ENCODE measurements at regions not wholly inside any gene's neighbourhood (a gene's known extent, or its start where the extent isn't known, plus 50 kb on each side); places are given as distances from the start of the nearest gene placed in this dataset.

DNA sequence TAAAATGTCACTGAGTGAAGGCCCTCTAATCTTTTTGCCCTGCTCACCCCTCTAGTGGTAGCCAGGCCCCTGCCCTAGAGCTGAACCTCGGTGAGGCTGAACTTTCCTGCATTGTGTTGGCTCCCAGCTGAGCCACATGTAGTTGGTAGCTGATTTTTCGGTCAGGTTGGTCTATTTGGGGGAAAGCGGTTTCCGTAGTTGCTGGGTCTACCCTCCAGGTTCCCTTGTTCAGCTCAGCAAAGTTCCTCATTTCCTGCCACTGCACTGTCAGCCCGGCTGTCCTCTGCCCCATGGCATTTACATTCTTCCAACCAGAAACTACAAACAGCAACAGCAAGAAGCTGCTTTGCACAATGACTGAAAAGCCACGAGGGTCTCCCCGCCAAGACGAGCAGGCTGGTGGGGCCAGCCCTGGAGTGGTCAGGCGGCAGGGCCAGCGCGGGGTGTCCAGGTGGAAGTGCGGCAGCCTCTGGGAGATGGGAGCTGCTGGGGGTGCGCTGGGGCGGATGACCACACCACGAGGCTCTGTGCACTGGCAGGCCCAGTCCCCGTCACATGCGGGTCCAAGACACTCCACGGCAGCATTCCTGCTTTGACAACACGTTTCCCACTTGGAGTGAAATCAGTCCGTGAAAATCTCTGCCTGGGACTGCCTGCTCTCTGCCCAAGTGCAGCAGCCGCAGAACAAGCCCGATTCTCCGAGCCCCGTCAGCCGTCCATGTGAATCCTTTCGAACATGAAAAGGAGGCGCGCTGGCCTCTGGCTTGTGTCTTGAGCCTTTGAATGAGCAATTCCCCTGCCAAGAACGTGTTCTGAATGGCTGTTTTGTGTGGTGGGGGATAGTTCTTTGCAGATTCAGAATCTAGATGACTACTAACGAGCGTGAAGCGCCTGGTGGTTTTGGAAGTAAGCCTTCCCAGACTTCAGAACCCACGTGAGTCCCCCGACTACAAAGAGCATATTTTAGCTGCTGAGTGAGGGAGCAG is 159.4 kb downstream of the ASB1 start:
- H3K27ac ChIP-seq = no peak overlapping the region

DNA sequence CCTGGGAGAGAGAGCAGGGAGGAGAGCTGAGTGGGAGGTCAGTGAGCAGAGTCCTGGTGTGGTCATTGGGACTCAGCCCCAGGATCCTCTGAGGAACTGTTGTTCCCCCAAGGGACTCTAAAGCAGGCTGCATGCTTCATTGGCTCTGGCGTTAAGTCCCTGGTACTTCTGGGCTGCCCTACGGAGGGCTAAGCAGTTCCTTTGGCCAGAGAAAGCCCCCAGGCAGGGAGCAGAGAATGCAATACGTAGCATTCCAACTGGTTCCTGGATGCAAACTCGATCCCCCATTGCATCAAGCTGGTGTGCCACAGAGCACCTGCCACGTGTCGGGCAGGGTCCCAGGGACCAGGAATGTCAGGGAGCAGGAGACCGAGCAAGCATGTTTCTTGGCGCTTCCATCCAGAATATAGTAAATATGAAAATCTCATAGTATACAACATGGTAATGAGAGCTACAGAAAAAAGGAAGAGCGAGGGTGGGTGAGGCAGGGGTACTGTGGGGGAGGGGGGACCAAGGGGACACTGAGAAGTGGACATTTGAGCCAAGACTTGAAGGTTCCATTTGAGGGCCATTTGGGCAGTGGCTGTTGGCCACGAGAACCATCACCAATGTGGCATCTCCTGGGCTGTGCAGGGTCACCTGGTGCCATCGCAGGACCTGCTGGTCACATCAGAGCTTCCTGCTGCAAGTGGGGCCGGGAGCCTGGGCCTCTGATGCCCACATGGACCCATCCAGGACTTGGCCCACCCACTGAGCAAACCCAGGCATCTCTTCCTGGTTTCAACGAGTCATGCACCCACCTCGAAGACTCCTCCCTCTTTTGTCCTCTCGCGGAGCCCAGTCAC is 160.4 kb downstream of the ASB1 start:
- Histone ChIP-seq H3K27me3 (no peaks in the 10 kb centered on the region), H3K36me3 (no peaks in the 10 kb centered on the region), H3K27ac (no peak overlapping the region), H3K9me3 (no peaks in the 10 kb centered on the region), H3K4me1 (ENCODE audit: insufficient read depth) (no peaks in the 10 kb centered on the region), H3K4me3 (no peak overlapping the region)
- whole genome bisulfite sequencing, 3 donors = 86% methylated on average over 16 of the region's 16 CpGs
- intact Hi-C loops (cut with DNase I) = no loop called here
- TF ChIP-seq, protein P1, sequence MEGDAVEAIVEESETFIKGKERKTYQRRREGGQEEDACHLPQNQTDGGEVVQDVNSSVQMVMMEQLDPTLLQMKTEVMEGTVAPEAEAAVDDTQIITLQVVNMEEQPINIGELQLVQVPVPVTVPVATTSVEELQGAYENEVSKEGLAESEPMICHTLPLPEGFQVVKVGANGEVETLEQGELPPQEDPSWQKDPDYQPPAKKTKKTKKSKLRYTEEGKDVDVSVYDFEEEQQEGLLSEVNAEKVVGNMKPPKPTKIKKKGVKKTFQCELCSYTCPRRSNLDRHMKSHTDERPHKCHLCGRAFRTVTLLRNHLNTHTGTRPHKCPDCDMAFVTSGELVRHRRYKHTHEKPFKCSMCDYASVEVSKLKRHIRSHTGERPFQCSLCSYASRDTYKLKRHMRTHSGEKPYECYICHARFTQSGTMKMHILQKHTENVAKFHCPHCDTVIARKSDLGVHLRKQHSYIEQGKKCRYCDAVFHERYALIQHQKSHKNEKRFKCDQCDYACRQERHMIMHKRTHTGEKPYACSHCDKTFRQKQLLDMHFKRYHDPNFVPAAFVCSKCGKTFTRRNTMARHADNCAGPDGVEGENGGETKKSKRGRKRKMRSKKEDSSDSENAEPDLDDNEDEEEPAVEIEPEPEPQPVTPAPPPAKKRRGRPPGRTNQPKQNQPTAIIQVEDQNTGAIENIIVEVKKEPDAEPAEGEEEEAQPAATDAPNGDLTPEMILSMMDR (IDR thresholded peaks at IDR 0.05) = no peak
- TF ChIP-seq POLR2A (IDR thresholded peaks at IDR 0.05) (no peak), EP300 (IDR thresholded peaks at IDR 0.05) (no peak)
- peak in 1 of 5 donors; percentile 28 for DNase-seq

More for the DNA sequence above, 159.4 kb downstream of the ASB1 start:
- TF ChIP-seq, protein P1 (IDR thresholded peaks at IDR 0.05) = no peak
- TF ChIP-seq POLR2A (IDR thresholded peaks at IDR 0.05) (no peak), EP300 (IDR thresholded peaks at IDR 0.05) (no peak)
- H3K36me3 ChIP-seq = no peaks in the 10 kb centered on the region
- no peaks in the 10 kb centered on the region for H3K9me3 ChIP-seq
- no peak overlapping the region for H3K4me3 ChIP-seq
- no peaks in the 10 kb centered on the region for H3K4me1 ChIP-seq (ENCODE audit: insufficient read depth)
- DNase-seq = no peak
- intact Hi-C loops (cut with DNase I) = no loop called here
- 80 to 85% (median 82%) methylated on average over 33 to 34 of the region's 34 CpGs for WGBS, 3 donors
- H3K27me3 ChIP-seq = no peaks in the 10 kb centered on the region

DNA sequence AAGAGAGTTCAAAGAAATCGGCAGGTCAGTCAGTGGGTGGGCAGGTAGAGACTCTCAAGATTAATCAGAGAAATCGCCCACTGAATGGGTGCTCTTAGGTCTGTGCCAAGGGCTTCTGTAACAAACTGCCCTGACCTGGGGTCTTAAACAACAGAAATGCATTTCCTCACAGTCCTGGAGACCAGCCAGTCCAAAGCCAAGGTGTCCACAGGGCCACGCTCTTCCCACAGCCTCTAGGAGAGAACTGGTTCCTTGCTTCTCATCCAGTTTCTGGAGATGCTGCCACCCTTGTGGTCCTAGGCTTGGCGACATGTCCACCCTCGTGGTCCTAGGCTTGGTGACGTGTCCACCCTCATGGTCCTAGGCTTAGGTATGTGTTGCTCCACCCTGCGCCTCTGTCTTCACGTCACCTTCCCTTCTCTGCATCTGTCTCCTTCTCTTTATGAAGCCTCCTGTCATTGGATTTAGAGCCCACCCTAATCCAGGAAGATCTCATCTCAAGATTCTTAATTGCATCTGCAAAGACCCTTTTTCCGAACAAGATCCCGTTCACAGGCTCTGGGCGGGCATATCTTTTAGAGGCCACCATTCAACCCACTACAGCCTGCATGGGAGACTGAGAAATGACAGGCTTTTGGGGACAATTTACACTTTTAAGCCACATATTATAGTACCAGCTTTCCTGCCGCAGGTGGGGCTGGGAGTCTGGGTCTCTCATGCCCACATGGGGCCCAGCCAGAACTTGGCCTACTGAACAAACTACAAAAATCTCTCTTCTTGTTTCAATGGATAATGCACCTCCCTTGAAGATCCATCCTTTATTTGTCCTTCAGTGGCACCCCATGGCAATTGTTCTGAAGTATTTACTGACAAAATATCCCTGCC is 161.3 kb downstream of the ASB1 start:
- H3K4me3 ChIP-seq = no peak overlapping the region
- no peaks in the 10 kb centered on the region for H3K9me3 ChIP-seq
- DNase-seq = peak in 1 of 5 donors; percentile 6
- H3K27me3 ChIP-seq = no peaks in the 10 kb centered on the region
- TF ChIP-seq, protein P1 (IDR thresholded peaks at IDR 0.05) = no peak
- no peak for TF ChIP-seq POLR2A (IDR thresholded peaks at IDR 0.05)
- TF ChIP-seq EP300 (IDR thresholded peaks at IDR 0.05) = no peak
- intact Hi-C loops (cut with DNase I) = no loop called here
- H3K27ac ChIP-seq = no peak overlapping the region
- 88 to 95% (median 92%) methylated on average over 12 of the region's 12 CpGs for WGBS, 3 donors
- H3K4me1 ChIP-seq (ENCODE audit: insufficient read depth) = no peaks in the 10 kb centered on the region
- no peaks in the 10 kb centered on the region for H3K36me3 ChIP-seq

Data from ovary (tissue), 7 donors.